Thoracic aorta (tissue), 2 donors: ENCODE measurements at regions not wholly inside any gene's neighbourhood (a gene's known extent, or its start where the extent isn't known, plus 50 kb on each side); places are given as distances from the start of the nearest gene placed in this dataset.

ENCODE experiments used
- ATAC-seq: fragments of 150-250 bp; one replicate; pipeline ENCODE4 v1.8.0; 2017; ENCODE audit warnings: low read depth; ENCODE audit not compliant: insufficient number of reproducible peaks, low FRiP score
- DNase-seq: peaks from one replicate; pipeline ENCODE4 v3.0.0-alpha.2; 2020; ENCODE audit warnings: low spot score
- H3K27ac ChIP-seq, 2 donors: fragments of 200-600 bp; sonication (generic); 1 replicate in 1 of 2; 2 replicates in 1 of 2; pipeline ENCODE4 v1.5.1; 2016; ENCODE audit warnings: mild to moderate bottlenecking in 2 of 2, moderate library complexity in 2 of 2
- H3K27me3 ChIP-seq: fragments of 200-600 bp; sonication (generic); replicated peaks from 2 replicates; pipeline ENCODE4 v1.6.0; 2016; ENCODE audit warnings: mild to moderate bottlenecking; ENCODE audit not compliant: insufficient read depth
- H3K36me3 ChIP-seq: fragments of 200-600 bp; sonication (generic); one replicate; pipeline ENCODE4 v1.5.1; 2016
- H3K4me1 ChIP-seq, 2 donors: fragments of 200-600 bp; sonication (generic); 1 replicate in 1 of 2; 2 replicates in 1 of 2; pipeline versions ENCODE4 v1.5.1 to v1.6.0; 2016; ENCODE audit warnings: low read depth in 2 of 2, mild to moderate bottlenecking in 1 of 2; ENCODE audit not compliant: control insufficient read depth in 1 of 2
- H3K4me3 ChIP-seq: fragments of 200-600 bp; sonication (generic); 2 replicates; pipeline ENCODE4 v1.5.1; 2016; ENCODE audit warnings: mild to moderate bottlenecking
- H3K9me3 ChIP-seq: fragments of 200-600 bp; sonication (generic); 2 replicates; pipeline ENCODE4 v1.5.1; 2016
- CTCF ChIP-seq: fragments of 200-600 bp; sonication (generic); IDR thresholded peaks from one replicate; pipeline ENCODE4 v1.5.1; 2019; ENCODE audit warnings: antibody characterized with exemption

- no peak for ATAC-seq
Observed at GRCh38 chr2:120804459-120804858, 68.8 kb downstream of the GLI2 start.

GRCh38 chr2:120805011-120805410, 69.3 kb downstream of the GLI2 start:
- H3K27ac ChIP-seq = peak overlapping the region; percentile 52 to 53
- peaks cover 3 to 58% of the 10 kb centered on the region in 2 donors for H3K4me1 ChIP-seq
- no peak for ATAC-seq

More at GRCh38 chr2:120804459-120804858, 68.8 kb downstream of the GLI2 start:
- H3K4me1 ChIP-seq = peaks cover 3 to 58% of the 10 kb centered on the region in 2 donors
- DNase-seq = no peak
- no peak overlapping the region for H3K4me3 ChIP-seq
- H3K36me3 ChIP-seq = no peaks in the 10 kb centered on the region
- no peaks in the 10 kb centered on the region for H3K27me3 ChIP-seq
- peak overlapping the region in 1 of 2 donors; percentile 53 for H3K27ac ChIP-seq
- H3K9me3 ChIP-seq = no peaks in the 10 kb centered on the region
- TF ChIP-seq CTCF = no peak

GRCh38 chr2:120805602-120806001, 69.9 kb downstream of the GLI2 start:
- ATAC-seq (no peak), DNase-seq (no peak)
- Histone ChIP-seq H3K4me3 (no peak overlapping the region), H3K9me3 (no peaks in the 10 kb centered on the region), H3K4me1 (peaks cover 3 to 58% of the 10 kb centered on the region in 2 donors), H3K27ac (peak overlapping the region; percentile 53 to 63), H3K27me3 (no peaks in the 10 kb centered on the region), H3K36me3 (no peaks in the 10 kb centered on the region)
- no peak for TF ChIP-seq CTCF

More at GRCh38 chr2:120805011-120805410, 69.3 kb downstream of the GLI2 start:
- no peak for TF ChIP-seq CTCF
- H3K9me3 ChIP-seq = no peaks in the 10 kb centered on the region
- H3K4me3 ChIP-seq = no peak overlapping the region
- H3K27me3 ChIP-seq = no peaks in the 10 kb centered on the region
- no peak for DNase-seq
- no peaks in the 10 kb centered on the region for H3K36me3 ChIP-seq

GRCh38 chr2:120807751-120808150, 72.1 kb downstream of the GLI2 start:
- Histone ChIP-seq H3K9me3 (no peaks in the 10 kb centered on the region), H3K27me3 (no peaks in the 10 kb centered on the region), H3K36me3 (no peaks in the 10 kb centered on the region), H3K4me1 (peaks cover 3 to 47% of the 10 kb centered on the region in 2 donors), H3K27ac (no peak overlapping the region), H3K4me3 (no peak overlapping the region)
- DNase-seq (no peak), ATAC-seq (no peak)
- no peak for TF ChIP-seq CTCF

- Histone ChIP-seq H3K4me1 (peaks cover 3 to 33% of the 10 kb centered on the region in 2 donors), H3K4me3 (no peak overlapping the region), H3K27me3 (no peaks in the 10 kb centered on the region), H3K9me3 (no peaks in the 10 kb centered on the region), H3K27ac (no peak overlapping the region), H3K36me3 (no peaks in the 10 kb centered on the region)
- TF ChIP-seq CTCF = no peak
- no peak for DNase-seq
- ATAC-seq = no peak
Observed at GRCh38 chr2:120809151-120809550, 73.5 kb downstream of the GLI2 start.
